Stomach (tissue), 4 donors: ENCODE measurements at regions not wholly inside any gene's neighbourhood (a gene's known extent, or its start where the extent isn't known, plus 50 kb on each side); places are given as distances from the start of the nearest gene placed in this dataset.

Experiments used
- CTCF ChIP-seq, 7 experiments: fragments of 450-650 bp in 4 of 7; fragments of 200-600 bp in 3 of 7; sonication (generic) in 3 of 7; IDR thresholded peaks; one replicate each; pipeline ENCODE4 v1.5.1; 2016 to 2019; ENCODE audit warnings: antibody characterized with exemption in 7 of 7, control low read depth in 2 of 7, mild to moderate bottlenecking in 1 of 7
- POLR2A ChIP-seq, 4 donors: fragments of 450-650 bp; IDR thresholded peaks; one replicate each; pipeline ENCODE4 v1.6.1; 2016; ENCODE audit warnings: antibody characterized with exemption in 4 of 4, control low read depth in 2 of 4, mild to moderate bottlenecking in 1 of 4, moderate library complexity in 1 of 4
- POLR2AphosphoS5 ChIP-seq, 3 donors: sonication (generic); formaldehyde crosslinking; IDR thresholded peaks; one replicate each; pipeline ENCODE4 v1.6.1; 2016; ENCODE audit warnings: antibody characterized with exemption in 3 of 3

GRCh38 chr6:141451181-141451510, 681.6 kb upstream of the GJE1 start:
- TF ChIP-seq CTCF (IDR thresholded peaks at IDR 0.05) (no peak), POLR2A (IDR thresholded peaks at IDR 0.05) (no peak), POLR2AphosphoS5 (IDR thresholded peaks at IDR 0.05) (no peak)
